Activated naive CD4-positive, alpha-beta T cell treated with anti-CD3 and anti-CD28 coated beads, Interleukin-2, amount 50 U/mL, for 24 hours (primary cell): ENCODE measurements at regions not wholly inside any gene's neighbourhood (a gene's known extent, or its start where the extent isn't known, plus 50 kb on each side); places are given as distances from the start of the nearest gene placed in this dataset.
"Not testable (repeated sequence)": the region's sequence is repeated elsewhere in the genome, so short reads cannot be mapped to it uniquely, and the experiment has no call there.

Source experiments
- H3K27ac Mint-ChIP-seq: one replicate; pipeline ENCODE4 v1.8.0; 2021; ENCODE audit warnings: mild to moderate bottlenecking, mixed read lengths
- H3K27me3 Mint-ChIP-seq: one replicate; pipeline ENCODE4 v1.8.0; 2021; ENCODE audit warnings: mixed read lengths
- H3K36me3 Mint-ChIP-seq: one replicate; pipeline ENCODE4 v1.8.0; 2021; ENCODE audit warnings: mixed read lengths
- H3K4me1 Mint-ChIP-seq: one replicate; pipeline ENCODE4 v1.8.0; 2021; ENCODE audit warnings: mixed read lengths
- H3K4me3 Mint-ChIP-seq: one replicate; pipeline ENCODE4 v1.8.0; 2021; ENCODE audit warnings: mild to moderate bottlenecking, mixed read lengths
- H3K9me3 Mint-ChIP-seq: one replicate; pipeline ENCODE4 v1.8.0; 2021; ENCODE audit warnings: mixed read lengths

GRCh38 chr13:61563645-61564044 lies 148.0 kb upstream of the PCDH20 start:
- Mint-ChIP-seq H3K27me3 (no peaks in the 10 kb centered on the region), H3K9me3 (peaks cover 11% of the 10 kb centered on the region), H3K4me3 (no peak overlapping the region), H3K4me1 (no peaks in the 10 kb centered on the region), H3K36me3 (no peaks in the 10 kb centered on the region), H3K27ac (no peak overlapping the region)

GRCh38 chr13:61546911-61547310 lies 131.3 kb upstream of the PCDH20 start:
- Mint-ChIP-seq H3K36me3 (no peaks in the 10 kb centered on the region), H3K27ac (no peak overlapping the region), H3K27me3 (no peaks in the 10 kb centered on the region), H3K9me3 (peaks cover 1% of the 10 kb centered on the region), H3K4me3 (no peak overlapping the region), H3K4me1 (no peaks in the 10 kb centered on the region)

- Mint-ChIP-seq H3K27me3 (no peaks in the 10 kb centered on the region), H3K27ac (no peak overlapping the region), H3K36me3 (no peaks in the 10 kb centered on the region), H3K4me1 (no peaks in the 10 kb centered on the region), H3K9me3 (peaks cover 6% of the 10 kb centered on the region), H3K4me3 (no peak overlapping the region)
These were observed 130.8 kb upstream of the PCDH20 start for GRCh38 chr13:61546413-61546812.

GRCh38 chr13:61536433-61536832 lies 120.8 kb upstream of the PCDH20 start:
- no peak overlapping the region for H3K27ac Mint-ChIP-seq
- H3K9me3 Mint-ChIP-seq: peaks cover 11% of the 10 kb centered on the region
- no peaks in the 10 kb centered on the region for H3K4me1 Mint-ChIP-seq
- H3K36me3 Mint-ChIP-seq: no peaks in the 10 kb centered on the region
- no peaks in the 10 kb centered on the region for H3K27me3 Mint-ChIP-seq
- no peak overlapping the region for H3K4me3 Mint-ChIP-seq

GRCh38 chr13:61531383-61532065 lies 115.9 kb upstream of the PCDH20 start:
- H3K27ac Mint-ChIP-seq: no peak overlapping the region
- no peaks in the 10 kb centered on the region for H3K4me1 Mint-ChIP-seq
- peaks cover 19% of the 10 kb centered on the region for H3K9me3 Mint-ChIP-seq
- H3K36me3 Mint-ChIP-seq: no peaks in the 10 kb centered on the region
- no peak overlapping the region for H3K4me3 Mint-ChIP-seq
- no peaks in the 10 kb centered on the region for H3K27me3 Mint-ChIP-seq

GRCh38 chr13:61519214-61519613 lies 103.6 kb upstream of the PCDH20 start:
- not testable (repeated sequence) for H3K27ac Mint-ChIP-seq, H3K36me3 Mint-ChIP-seq, H3K9me3 Mint-ChIP-seq, H3K4me1 Mint-ChIP-seq, H3K27me3 Mint-ChIP-seq, H3K4me3 Mint-ChIP-seq

- Mint-ChIP-seq H3K9me3 (peaks cover 14% of the 10 kb centered on the region), H3K27ac (no peak overlapping the region), H3K36me3 (no peaks in the 10 kb centered on the region), H3K27me3 (no peaks in the 10 kb centered on the region), H3K4me3 (no peak overlapping the region), H3K4me1 (no peaks in the 10 kb centered on the region)
These were observed 93.3 kb upstream of the PCDH20 start for GRCh38 chr13:61508936-61509335.

GRCh38 chr13:61500176-61500575 lies 84.5 kb upstream of the PCDH20 start:
- Mint-ChIP-seq H3K27me3 (no peaks in the 10 kb centered on the region), H3K9me3 (peaks cover 4% of the 10 kb centered on the region), H3K27ac (no peak overlapping the region), H3K36me3 (no peaks in the 10 kb centered on the region), H3K4me1 (no peaks in the 10 kb centered on the region), H3K4me3 (no peak overlapping the region)

GRCh38 chr13:61495648-61496047 lies 80.0 kb upstream of the PCDH20 start:
- Mint-ChIP-seq H3K27me3 (no peaks in the 10 kb centered on the region), H3K36me3 (no peaks in the 10 kb centered on the region), H3K4me3 (no peak overlapping the region), H3K4me1 (no peaks in the 10 kb centered on the region), H3K9me3 (peaks cover 11% of the 10 kb centered on the region), H3K27ac (no peak overlapping the region)

- peaks cover 11% of the 10 kb centered on the region for H3K9me3 Mint-ChIP-seq
- H3K36me3 Mint-ChIP-seq, H3K4me3 Mint-ChIP-seq, H3K4me1 Mint-ChIP-seq, H3K27ac Mint-ChIP-seq, H3K27me3 Mint-ChIP-seq: not testable (repeated sequence)
These were observed 77.9 kb upstream of the PCDH20 start for GRCh38 chr13:61493556-61493955.

- H3K36me3 Mint-ChIP-seq: no peaks in the 10 kb centered on the region
- no peak overlapping the region for H3K4me3 Mint-ChIP-seq
- peaks cover under 1% of the 10 kb centered on the region for H3K9me3 Mint-ChIP-seq
- no peaks in the 10 kb centered on the region for H3K27me3 Mint-ChIP-seq
- no peaks in the 10 kb centered on the region for H3K4me1 Mint-ChIP-seq
- no peak overlapping the region for H3K27ac Mint-ChIP-seq
These were observed 70.8 kb upstream of the PCDH20 start for GRCh38 chr13:61486496-61486895.

- peaks cover 13% of the 10 kb centered on the region for H3K9me3 Mint-ChIP-seq
- no peak overlapping the region for H3K27ac Mint-ChIP-seq
- H3K4me3 Mint-ChIP-seq: no peak overlapping the region
- no peaks in the 10 kb centered on the region for H3K27me3 Mint-ChIP-seq
- H3K36me3 Mint-ChIP-seq: no peaks in the 10 kb centered on the region
- H3K4me1 Mint-ChIP-seq: no peaks in the 10 kb centered on the region
These were observed 69.6 kb upstream of the PCDH20 start for GRCh38 chr13:61485128-61485765.

GRCh38 chr13:61477619-61478018 lies 62.0 kb upstream of the PCDH20 start:
- H3K4me3 Mint-ChIP-seq: no peak overlapping the region
- no peaks in the 10 kb centered on the region for H3K27me3 Mint-ChIP-seq
- H3K9me3 Mint-ChIP-seq: peaks cover 20% of the 10 kb centered on the region
- H3K27ac Mint-ChIP-seq: no peak overlapping the region
- no peaks in the 10 kb centered on the region for H3K36me3 Mint-ChIP-seq
- no peaks in the 10 kb centered on the region for H3K4me1 Mint-ChIP-seq

GRCh38 chr13:61470786-61471185 lies 55.1 kb upstream of the PCDH20 start:
- Mint-ChIP-seq H3K4me1 (no peaks in the 10 kb centered on the region), H3K27ac (no peak overlapping the region), H3K4me3 (no peak overlapping the region), H3K27me3 (no peaks in the 10 kb centered on the region), H3K9me3 (no peaks in the 10 kb centered on the region), H3K36me3 (no peaks in the 10 kb centered on the region)

GRCh38 chr13:61466280-61466679 lies 50.6 kb upstream of the PCDH20 start:
- H3K27ac Mint-ChIP-seq: no peak overlapping the region
- no peaks in the 10 kb centered on the region for H3K4me1 Mint-ChIP-seq
- no peak overlapping the region for H3K4me3 Mint-ChIP-seq
- H3K27me3 Mint-ChIP-seq: no peaks in the 10 kb centered on the region
- H3K36me3 Mint-ChIP-seq: no peaks in the 10 kb centered on the region
- no peaks in the 10 kb centered on the region for H3K9me3 Mint-ChIP-seq
